Uterus (tissue), 3 donors: ENCODE measurements at regions not wholly inside any gene's neighbourhood (a gene's known extent, or its start where the extent isn't known, plus 50 kb on each side); places are given as distances from the start of the nearest gene placed in this dataset.

Experiments used
- DNase-seq, 2 donors: peaks; one replicate each; pipeline ENCODE4 v3.0.0-alpha.2; 2019 to 2020
- H3K27ac ChIP-seq, 2 donors: fragments of 200-600 bp; sonication (generic); 1 replicate in 1 of 2; 2 replicates in 1 of 2; pipeline ENCODE4 v1.5.1; 2016 to 2018
- H3K27me3 ChIP-seq, 2 donors: fragments of 200-600 bp; sonication (generic); one replicate each; pipeline ENCODE4 v1.5.1; 2018 to 2019; ENCODE audit warnings: control low read depth in 1 of 2
- H3K36me3 ChIP-seq, 2 donors: fragments of 200-600 bp; sonication (generic); one replicate each; pipeline ENCODE4 v1.5.1; 2019; ENCODE audit warnings: control low read depth in 1 of 2
- H3K4me1 ChIP-seq, 2 donors: fragments of 200-600 bp; sonication (generic); one replicate each; pipeline ENCODE4 v1.5.1; 2018 to 2019; ENCODE audit warnings: control low read depth in 1 of 2
- H3K4me3 ChIP-seq, 2 donors: fragments of 200-600 bp; sonication (generic); 1 replicate in 1 of 2; 2 replicates in 1 of 2; pipeline ENCODE4 v1.5.1; 2018 to 2019; ENCODE audit warnings: mild to moderate bottlenecking in 1 of 2
- H3K9me3 ChIP-seq, 2 donors: fragments of 200-600 bp; sonication (generic); one replicate each; pipeline ENCODE4 v1.5.1; 2019; ENCODE audit warnings: control low read depth in 1 of 2
- CTCF ChIP-seq, 4 experiments: fragments of 200-600 bp in 2 of 4; fragments of 450-650 bp in 2 of 4; sonication (generic) in 2 of 4; IDR thresholded peaks; one replicate each; pipeline ENCODE4 v1.5.1; 2016 to 2019; ENCODE audit warnings: antibody characterized with exemption in 4 of 4, mild to moderate bottlenecking in 2 of 4, moderate library complexity in 1 of 4
- POLR2A ChIP-seq, 2 donors: fragments of 450-650 bp; IDR thresholded peaks; one replicate each; pipeline ENCODE4 v1.6.1; 2016; ENCODE audit warnings: antibody characterized with exemption in 2 of 2, mild to moderate bottlenecking in 1 of 2, moderate library complexity in 1 of 2
- intact Hi-C: fragments of 100-400 bp; cut with DNase I; formaldehyde crosslinking; loops from one replicate; pipeline ENCODE4 v1.15.1; 2023; ENCODE audit warnings: low total_unique reads
- donor health status: DM: yes; HTN: yes; CAD: no.

DNA sequence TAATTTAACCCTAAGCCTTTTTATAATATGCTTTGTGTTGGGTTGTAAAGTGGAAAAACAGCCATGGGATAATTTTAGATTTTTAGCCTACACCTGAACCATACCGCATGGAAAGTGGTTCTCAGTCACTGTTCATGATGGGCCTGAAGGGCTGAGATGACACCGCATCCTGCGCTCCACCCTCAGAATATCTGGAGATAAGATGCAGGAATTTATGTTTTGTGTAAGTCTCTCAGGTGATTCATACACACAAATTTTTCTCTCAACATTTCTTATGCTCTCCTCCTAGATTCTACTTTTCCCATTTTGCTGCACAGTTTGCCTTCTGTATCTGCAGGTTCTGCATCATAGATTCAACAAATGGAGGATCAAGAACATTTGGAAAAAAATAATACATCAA, 191.3 kb upstream of the PHACTR1 start:
- Histone ChIP-seq H3K4me3 (no peak overlapping the region), H3K9me3 (no peaks in the 10 kb centered on the region), H3K27me3 (no peaks in the 10 kb centered on the region), H3K4me1 (no peaks in the 10 kb centered on the region), H3K27ac (no peak overlapping the region), H3K36me3 (no peaks in the 10 kb centered on the region)
- TF ChIP-seq POLR2A (IDR thresholded peaks at IDR 0.05): no peak
- DNase-seq: no peak
- intact Hi-C loops: no loop called here

DNA sequence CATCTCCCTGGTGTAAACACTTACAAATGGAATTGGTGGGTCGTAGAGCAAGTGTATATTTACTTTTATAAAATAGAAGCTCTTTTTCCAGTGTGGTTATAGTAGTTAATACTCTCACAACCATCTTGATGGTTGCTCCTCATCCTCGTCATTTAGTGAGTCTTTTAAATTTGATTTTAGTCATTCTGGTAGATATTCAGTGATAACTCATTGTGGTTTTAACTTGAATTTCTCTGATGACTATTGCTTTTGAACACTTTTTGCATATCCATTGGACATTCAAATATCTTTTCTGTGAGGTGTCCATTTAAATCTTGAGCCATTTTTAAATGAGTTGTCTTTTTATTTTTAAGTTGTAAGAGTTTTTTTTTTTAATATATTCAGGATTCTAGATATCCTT, 189.2 kb upstream of the PHACTR1 start:
- intact Hi-C loops: no loop called here
- Histone ChIP-seq H3K9me3 (no peaks in the 10 kb centered on the region), H3K4me1 (no peaks in the 10 kb centered on the region), H3K27me3 (no peaks in the 10 kb centered on the region), H3K36me3 (no peaks in the 10 kb centered on the region), H3K4me3 (no peak overlapping the region), H3K27ac (no peak overlapping the region)
- DNase-seq: no peak
- TF ChIP-seq CTCF (IDR thresholded peaks at IDR 0.05): no peak
- TF ChIP-seq POLR2A (IDR thresholded peaks at IDR 0.05): no peak

GRCh38 chr6:12528136-12528535, 188.4 kb upstream of the PHACTR1 start:
- Histone ChIP-seq H3K4me3 (no peak overlapping the region), H3K4me1 (no peaks in the 10 kb centered on the region), H3K27ac (peak overlapping the region in 1 of 2 donors; percentile 49), H3K9me3 (no peaks in the 10 kb centered on the region), H3K27me3 (no peaks in the 10 kb centered on the region), H3K36me3 (no peaks in the 10 kb centered on the region)
- intact Hi-C loops: no loop called here
- no peak for DNase-seq
- no peak for TF ChIP-seq POLR2A (IDR thresholded peaks at IDR 0.05)
- TF ChIP-seq CTCF (IDR thresholded peaks at IDR 0.05): no peak

DNA sequence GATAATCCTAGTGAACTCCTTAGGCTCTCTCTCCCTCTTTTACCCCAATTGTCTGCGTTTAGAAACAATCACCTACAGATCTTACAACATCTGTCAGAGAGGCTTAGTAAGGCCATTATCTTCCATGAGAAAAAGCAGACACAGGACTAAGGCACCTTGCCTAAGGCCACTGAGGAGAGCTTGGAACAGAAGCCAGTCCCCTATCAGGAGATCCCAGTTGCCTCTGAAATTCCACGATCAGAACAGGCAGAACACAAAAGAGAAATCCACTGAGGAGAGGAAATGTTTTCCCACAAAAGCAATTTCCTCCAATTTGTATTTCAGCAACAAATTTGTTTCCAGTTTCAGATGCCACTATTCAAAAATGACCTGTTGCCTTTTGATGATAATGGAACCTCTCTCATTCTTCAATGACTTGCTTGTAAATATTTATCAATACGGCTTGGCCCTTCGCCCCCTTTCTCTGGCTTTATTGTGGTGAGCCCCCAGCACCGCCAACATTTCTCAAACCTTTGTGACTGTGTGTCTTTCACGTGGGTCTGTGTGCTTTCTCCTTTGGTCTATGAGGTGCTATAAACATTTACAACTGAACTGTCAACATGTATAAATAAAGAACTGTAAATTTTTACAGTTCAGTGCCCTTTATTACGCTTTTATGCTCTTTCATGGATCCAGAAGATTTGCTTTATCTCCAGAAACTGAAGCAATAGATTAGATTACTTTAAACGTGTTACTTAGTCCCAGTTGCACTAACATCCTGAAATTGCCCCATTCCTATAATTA, 187.8 kb upstream of the PHACTR1 start:
- Histone ChIP-seq H3K4me3 (no peak overlapping the region), H3K36me3 (no peaks in the 10 kb centered on the region), H3K27me3 (no peaks in the 10 kb centered on the region), H3K27ac (peak overlapping the region in 1 of 2 donors; percentile 49), H3K4me1 (no peaks in the 10 kb centered on the region), H3K9me3 (no peaks in the 10 kb centered on the region)
- TF ChIP-seq POLR2A (IDR thresholded peaks at IDR 0.05): no peak
- TF ChIP-seq CTCF (IDR thresholded peaks at IDR 0.05): no peak
- DNase-seq: no peak
- intact Hi-C loops: no loop called here

DNA sequence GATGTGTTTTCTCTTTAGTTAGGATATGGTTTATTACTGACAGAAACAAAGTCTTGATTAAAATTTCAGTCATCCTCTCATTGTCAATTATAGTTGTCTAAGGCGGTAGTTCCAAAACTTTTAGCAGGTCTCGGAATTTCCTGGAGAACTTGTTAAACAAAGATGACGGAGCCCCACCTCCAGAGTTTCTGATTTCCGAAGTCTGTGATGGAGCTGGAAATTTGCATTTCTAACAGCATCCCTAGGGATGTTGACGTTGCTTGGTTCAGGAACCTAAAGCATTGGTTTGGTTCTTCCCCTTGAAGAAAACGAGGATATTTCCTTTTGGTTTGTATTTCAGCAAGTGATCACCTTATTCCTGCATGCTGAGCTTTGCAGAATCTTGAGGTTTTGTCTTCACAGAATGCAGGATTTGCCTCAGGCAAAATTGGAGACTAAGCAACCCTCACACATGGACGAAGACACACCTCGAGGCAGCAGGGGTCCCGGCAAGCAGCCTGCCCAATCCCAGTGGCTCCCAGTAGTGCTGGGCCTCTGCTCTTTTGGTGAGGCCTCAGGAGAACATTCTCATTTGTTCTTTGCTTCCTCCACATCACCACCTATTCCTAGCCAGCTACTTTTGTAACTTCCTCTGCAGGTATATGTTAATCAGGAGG, 187.1 kb upstream of the PHACTR1 start:
- H3K9me3 ChIP-seq: no peaks in the 10 kb centered on the region
- intact Hi-C loops: no loop called here

More for the DNA sequence above, 187.1 kb upstream of the PHACTR1 start:
- Histone ChIP-seq H3K4me1 (no peaks in the 10 kb centered on the region), H3K27ac (no peak overlapping the region), H3K27me3 (no peaks in the 10 kb centered on the region), H3K4me3 (no peak overlapping the region), H3K36me3 (no peaks in the 10 kb centered on the region)
- DNase-seq: no peak
- TF ChIP-seq CTCF (IDR thresholded peaks at IDR 0.05) (no peak), POLR2A (IDR thresholded peaks at IDR 0.05) (no peak)
